ENCODE measurements at regions not wholly inside any gene's neighbourhood (a gene's known extent, or its start where the extent isn't known, plus 50 kb on each side); places are given as distances from the start of the nearest gene placed in this dataset.

GRCh38 chr11:116511684-116512083, 261.1 kb downstream of the BUD13 start:
- H3K4me1 Mint-ChIP-seq = no peaks in the 10 kb centered on the region
- 100% methylated on average over 2 of the region's 7 CpGs for WGBS (ENCODE audit: insufficient coverage)
- POLR2A ChIA-PET = no interaction called here

DNA sequence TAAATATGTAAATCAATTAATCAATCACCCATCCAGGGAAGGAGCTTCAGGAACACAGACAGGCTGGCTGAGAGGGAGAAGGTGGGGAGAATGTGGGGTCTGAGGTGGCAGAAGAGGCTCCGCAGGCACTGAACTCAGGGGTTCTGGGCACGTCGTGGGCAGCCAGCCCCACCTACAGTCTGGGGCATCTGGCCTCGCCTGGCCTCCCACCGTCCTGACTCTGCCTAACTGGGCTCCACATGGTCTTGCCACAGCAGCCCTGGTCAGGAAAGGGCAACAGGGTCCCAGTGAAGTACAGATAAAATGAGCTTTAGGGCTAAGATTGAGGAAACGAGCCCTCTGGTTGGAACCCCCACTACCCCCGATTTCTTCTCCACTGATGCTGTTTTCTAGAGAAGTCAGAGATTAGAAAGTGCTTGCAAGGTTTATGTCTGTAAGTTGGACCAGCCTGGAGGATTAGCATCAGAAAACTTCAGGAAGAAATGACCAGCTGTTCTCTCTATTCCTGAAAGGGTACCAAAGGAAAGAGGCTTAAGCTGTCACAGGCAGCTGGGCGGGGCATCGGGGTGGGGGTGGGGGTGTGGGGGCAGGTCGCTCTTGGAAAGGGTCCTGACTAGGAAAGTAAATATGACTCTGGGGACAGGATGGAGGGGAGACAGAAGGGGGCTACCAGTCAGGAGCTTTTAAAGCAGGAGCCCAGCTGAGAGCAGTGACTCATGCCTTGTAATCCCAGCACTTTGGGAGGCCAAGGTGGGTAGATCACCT, 261.7 kb downstream of the BUD13 start:
- CTCF ChIA-PET = no interaction called here
- Mint-ChIP-seq H3K27me3 (peaks cover 34 to 50% of the 10 kb centered on the region in 2 donors), H3K36me3 (no peaks in the 10 kb centered on the region), H3K4me3 (no peak overlapping the region), H3K27ac (no peak overlapping the region), H3K9me3 (no peaks in the 10 kb centered on the region), H3K4me1 (no peaks in the 10 kb centered on the region)
- POLR2A ChIA-PET = no interaction called here
- Histone ChIP-seq H3K4me3 (ENCODE audit: control insufficient read depth in 1 of 2, extremely low read depth in 1 of 2, low read length in 1 of 2) (no peak overlapping the region), H3K4me1 (ENCODE audit: control insufficient read depth in 1 of 2, extremely low read depth in 1 of 2, insufficient read depth in 2 of 2, low read length in 2 of 2) (no peaks in the 10 kb centered on the region), H3K27me3 (replicated peaks in 1 of 2; ENCODE audit: control insufficient read depth in 2 of 2, extremely low read depth in 1 of 2, insufficient read depth in 2 of 2, low read length in 1 of 2) (peaks cover 0 to 34% of the 10 kb centered on the region in 2 experiments), H3K27ac (ENCODE audit: low read length) (no peak overlapping the region), H3K9me3 (no peaks in the 10 kb centered on the region), H3K36me3 (ENCODE audit: control insufficient read depth in 2 of 2, extremely low read depth in 1 of 2, insufficient read depth in 1 of 2, low read length in 1 of 2) (no peaks in the 10 kb centered on the region)
- ATAC-seq (replicated peaks in 1 of 4) = no peak
- WGBS (ENCODE audit: insufficient coverage) = 33% methylated on average over 1 of the region's 10 CpGs
- DNase-seq = no peak

More at GRCh38 chr11:116511684-116512083, 261.1 kb downstream of the BUD13 start:
- peaks cover 29 to 46% of the 10 kb centered on the region in 2 donors for H3K27me3 Mint-ChIP-seq
- H3K27ac Mint-ChIP-seq = no peak overlapping the region
- H3K27ac ChIP-seq (ENCODE audit: low read length) = no peak overlapping the region
- H3K4me3 Mint-ChIP-seq = no peak overlapping the region
- no peaks in the 10 kb centered on the region for H3K36me3 ChIP-seq (ENCODE audit: control insufficient read depth in 2 of 2, extremely low read depth in 1 of 2, insufficient read depth in 1 of 2, low read length in 1 of 2)
- H3K4me1 ChIP-seq (ENCODE audit: control insufficient read depth in 1 of 2, extremely low read depth in 1 of 2, insufficient read depth in 2 of 2, low read length in 2 of 2) = no peaks in the 10 kb centered on the region
- H3K36me3 Mint-ChIP-seq = no peaks in the 10 kb centered on the region
- no peaks in the 10 kb centered on the region for H3K9me3 Mint-ChIP-seq
- ATAC-seq (replicated peaks in 1 of 4) (peak in 1 of 4 experiments; percentile 13), DNase-seq (no peak)
- CTCF ChIA-PET = interaction anchor here in 1 of 2 donors (0.6 kb wide), 1 partner anchor 470 kb away, joined by 7 read pairs; no protein-coding TSS in a partner anchor
- no peaks in the 10 kb centered on the region for H3K9me3 ChIP-seq
- H3K4me3 ChIP-seq (ENCODE audit: control insufficient read depth in 1 of 2, extremely low read depth in 1 of 2, low read length in 1 of 2) = no peak overlapping the region
- H3K27me3 ChIP-seq (replicated peaks in 1 of 2; ENCODE audit: control insufficient read depth in 2 of 2, extremely low read depth in 1 of 2, insufficient read depth in 2 of 2, low read length in 1 of 2) = peaks cover 0 to 30% of the 10 kb centered on the region in 2 experiments

- H3K4me1 ChIP-seq (ENCODE audit: control insufficient read depth in 1 of 2, extremely low read depth in 1 of 2, insufficient read depth in 2 of 2, low read length in 2 of 2) = no peaks in the 10 kb centered on the region
- Mint-ChIP-seq H3K4me3 (no peak overlapping the region), H3K4me1 (no peaks in the 10 kb centered on the region), H3K36me3 (no peaks in the 10 kb centered on the region), H3K9me3 (no peaks in the 10 kb centered on the region), H3K27ac (no peak overlapping the region), H3K27me3 (peaks cover 34 to 52% of the 10 kb centered on the region in 2 donors)
- H3K27me3 ChIP-seq (replicated peaks in 1 of 2; ENCODE audit: control insufficient read depth in 2 of 2, extremely low read depth in 1 of 2, insufficient read depth in 2 of 2, low read length in 1 of 2) = peaks cover 0 to 35% of the 10 kb centered on the region in 2 experiments
- POLR2A ChIA-PET = no interaction called here
- DNase-seq (no peak), ATAC-seq (replicated peaks in 1 of 4) (no peak)
- CTCF ChIA-PET = no interaction called here
- 74% methylated on average over 4 of the region's 4 CpGs for WGBS (ENCODE audit: insufficient coverage)
- no peak overlapping the region for H3K27ac ChIP-seq (ENCODE audit: low read length)
- no peaks in the 10 kb centered on the region for H3K36me3 ChIP-seq (ENCODE audit: control insufficient read depth in 2 of 2, extremely low read depth in 1 of 2, insufficient read depth in 1 of 2, low read length in 1 of 2)
- H3K4me3 ChIP-seq (ENCODE audit: control insufficient read depth in 1 of 2, extremely low read depth in 1 of 2, low read length in 1 of 2) = no peak overlapping the region
- H3K9me3 ChIP-seq = no peaks in the 10 kb centered on the region
Measured at GRCh38 chr11:116510166-116510565, 262.6 kb downstream of the BUD13 start.

- Histone ChIP-seq H3K9me3 (no peaks in the 10 kb centered on the region), H3K4me3 (ENCODE audit: control insufficient read depth in 1 of 2, extremely low read depth in 1 of 2, low read length in 1 of 2) (no peak overlapping the region), H3K4me1 (ENCODE audit: control insufficient read depth in 1 of 2, extremely low read depth in 1 of 2, insufficient read depth in 2 of 2, low read length in 2 of 2) (no peaks in the 10 kb centered on the region), H3K27ac (ENCODE audit: low read length) (no peak overlapping the region), H3K36me3 (ENCODE audit: control insufficient read depth in 2 of 2, extremely low read depth in 1 of 2, insufficient read depth in 1 of 2, low read length in 1 of 2) (no peaks in the 10 kb centered on the region), H3K27me3 (replicated peaks in 1 of 2; ENCODE audit: control insufficient read depth in 2 of 2, extremely low read depth in 1 of 2, insufficient read depth in 2 of 2, low read length in 1 of 2) (peaks cover 0 to 40% of the 10 kb centered on the region in 2 experiments)
- H3K4me1 Mint-ChIP-seq = no peaks in the 10 kb centered on the region
- 32% methylated on average over 3 of the region's 3 CpGs for WGBS (ENCODE audit: insufficient coverage)
- no peak overlapping the region for H3K4me3 Mint-ChIP-seq
- DNase-seq = no peak
- H3K27ac Mint-ChIP-seq = no peak overlapping the region
- H3K36me3 Mint-ChIP-seq = no peaks in the 10 kb centered on the region
- peaks cover 33 to 54% of the 10 kb centered on the region in 2 donors for H3K27me3 Mint-ChIP-seq
- H3K9me3 Mint-ChIP-seq = no peaks in the 10 kb centered on the region
- ATAC-seq (replicated peaks in 1 of 4) = no peak
- POLR2A ChIA-PET = no interaction called here
- CTCF ChIA-PET = no interaction called here
Measured at GRCh38 chr11:116509551-116509950, 263.2 kb downstream of the BUD13 start.

GRCh38 chr11:116507849-116508695, 264.7 kb downstream of the BUD13 start:
- no peak for DNase-seq
- ATAC-seq (replicated peaks in 1 of 4) = no peak
- H3K27ac Mint-ChIP-seq = no peak overlapping the region

GRCh38 chr11:116507016-116507415, 265.8 kb downstream of the BUD13 start:
- no peaks in the 10 kb centered on the region for H3K36me3 Mint-ChIP-seq
- H3K9me3 Mint-ChIP-seq = no peaks in the 10 kb centered on the region
- ChIA-PET CTCF (no interaction called here), POLR2A (no interaction called here)
- no peak overlapping the region for H3K27ac Mint-ChIP-seq
- Histone ChIP-seq H3K36me3 (ENCODE audit: control insufficient read depth in 2 of 2, extremely low read depth in 1 of 2, insufficient read depth in 1 of 2, low read length in 1 of 2) (no peaks in the 10 kb centered on the region), H3K27ac (ENCODE audit: low read length) (no peak overlapping the region), H3K4me1 (ENCODE audit: control insufficient read depth in 1 of 2, extremely low read depth in 1 of 2, insufficient read depth in 2 of 2, low read length in 2 of 2) (no peaks in the 10 kb centered on the region), H3K9me3 (no peaks in the 10 kb centered on the region), H3K27me3 (replicated peaks in 1 of 2; ENCODE audit: control insufficient read depth in 2 of 2, extremely low read depth in 1 of 2, insufficient read depth in 2 of 2, low read length in 1 of 2) (peaks cover under 1 to 39% of the 10 kb centered on the region in 2 experiments), H3K4me3 (ENCODE audit: control insufficient read depth in 1 of 2, extremely low read depth in 1 of 2, low read length in 1 of 2) (no peak overlapping the region)
- H3K4me3 Mint-ChIP-seq = no peak overlapping the region
- no peaks in the 10 kb centered on the region for H3K4me1 Mint-ChIP-seq
- DNase-seq = no peak
- 68% methylated on average over 3 of the region's 4 CpGs for WGBS (ENCODE audit: insufficient coverage)
- H3K27me3 Mint-ChIP-seq = peaks cover 45 to 66% of the 10 kb centered on the region in 2 donors
- ATAC-seq (replicated peaks in 1 of 4) = no peak

More at GRCh38 chr11:116507849-116508695, 264.7 kb downstream of the BUD13 start:
- no peaks in the 10 kb centered on the region for H3K4me1 ChIP-seq (ENCODE audit: control insufficient read depth in 1 of 2, extremely low read depth in 1 of 2, insufficient read depth in 2 of 2, low read length in 2 of 2)
- ChIA-PET CTCF (no interaction called here), POLR2A (no interaction called here)
- no peaks in the 10 kb centered on the region for H3K9me3 ChIP-seq
- no peaks in the 10 kb centered on the region for H3K4me1 Mint-ChIP-seq
- no peaks in the 10 kb centered on the region for H3K36me3 Mint-ChIP-seq
- H3K4me3 Mint-ChIP-seq = no peak overlapping the region
- H3K36me3 ChIP-seq (ENCODE audit: control insufficient read depth in 2 of 2, extremely low read depth in 1 of 2, insufficient read depth in 1 of 2, low read length in 1 of 2) = no peaks in the 10 kb centered on the region
- H3K27ac ChIP-seq (ENCODE audit: low read length) = no peak overlapping the region
- peaks cover 37 to 60% of the 10 kb centered on the region in 2 donors for H3K27me3 Mint-ChIP-seq
- peaks cover 0 to 36% of the 10 kb centered on the region in 2 experiments for H3K27me3 ChIP-seq (replicated peaks in 1 of 2; ENCODE audit: control insufficient read depth in 2 of 2, extremely low read depth in 1 of 2, insufficient read depth in 2 of 2, low read length in 1 of 2)
- H3K4me3 ChIP-seq (ENCODE audit: control insufficient read depth in 1 of 2, extremely low read depth in 1 of 2, low read length in 1 of 2) = no peak overlapping the region
- 56% methylated on average over 8 of the region's 8 CpGs for whole genome bisulfite sequencing (ENCODE audit: insufficient coverage)
- no peaks in the 10 kb centered on the region for H3K9me3 Mint-ChIP-seq
